ENCODE measurements at regions not wholly inside any gene's neighbourhood (a gene's known extent, or its start where the extent isn't known, plus 50 kb on each side); places are given as distances from the start of the nearest gene placed in this dataset.
"Not testable (repeated sequence)": the region's sequence is repeated elsewhere in the genome, so short reads cannot be mapped to it uniquely, and the experiment has no call there.

DNA sequence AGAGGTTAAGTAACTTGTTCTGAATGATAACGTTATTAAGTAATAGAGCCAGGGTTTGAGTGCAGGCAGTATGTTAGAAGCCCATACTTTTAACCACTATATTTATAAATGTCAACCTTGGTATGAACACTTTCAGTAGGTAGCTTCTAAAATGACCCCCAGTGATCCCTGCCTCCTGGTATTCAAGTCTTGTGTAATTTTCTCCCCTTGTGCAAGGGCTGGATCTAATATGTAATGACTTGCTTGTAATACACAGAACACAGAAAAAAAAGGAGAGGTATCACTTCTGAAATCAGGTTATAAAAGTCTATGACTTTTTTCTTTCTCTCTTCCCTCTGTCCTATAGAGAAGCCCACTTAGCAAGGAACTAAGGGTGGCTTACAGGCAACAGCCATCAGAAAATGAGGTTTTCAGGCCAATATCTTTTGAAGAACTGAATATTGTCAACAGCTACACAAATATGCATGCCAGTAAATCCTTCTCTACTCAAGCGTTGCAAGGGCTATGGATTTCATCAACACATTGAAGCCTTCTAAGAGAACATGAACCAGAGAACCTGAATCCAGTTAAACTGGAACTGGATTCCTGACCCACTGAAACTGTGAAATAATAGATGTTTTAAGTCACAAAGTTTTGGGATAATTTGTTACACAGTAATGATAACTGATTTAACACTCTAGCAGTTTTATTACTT is 712.3 kb downstream of the METTL15 start:
- no peak for DNase-seq (ENCODE audit: low read depth in 2 of 2)

DNA sequence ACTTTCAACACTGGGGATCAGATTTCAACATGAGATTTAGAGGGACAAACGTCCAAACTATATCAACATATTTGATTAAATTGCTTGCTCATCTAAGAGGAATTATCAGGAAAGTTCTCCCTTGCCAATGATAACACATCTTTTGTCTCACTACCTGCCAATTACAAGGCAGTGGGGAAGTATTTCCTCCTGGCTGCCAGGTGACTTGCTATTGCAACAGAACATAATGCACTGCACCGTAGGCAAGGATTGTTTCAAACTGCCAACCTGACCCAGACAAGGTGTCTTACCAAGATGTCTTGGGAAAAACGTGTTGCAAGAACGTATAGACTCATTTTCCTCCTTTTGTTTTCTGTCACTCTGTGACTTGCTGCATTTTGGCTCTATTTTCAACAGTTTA is 711.6 kb downstream of the METTL15 start:
- no peak for DNase-seq (ENCODE audit: low read depth in 2 of 2)

DNA sequence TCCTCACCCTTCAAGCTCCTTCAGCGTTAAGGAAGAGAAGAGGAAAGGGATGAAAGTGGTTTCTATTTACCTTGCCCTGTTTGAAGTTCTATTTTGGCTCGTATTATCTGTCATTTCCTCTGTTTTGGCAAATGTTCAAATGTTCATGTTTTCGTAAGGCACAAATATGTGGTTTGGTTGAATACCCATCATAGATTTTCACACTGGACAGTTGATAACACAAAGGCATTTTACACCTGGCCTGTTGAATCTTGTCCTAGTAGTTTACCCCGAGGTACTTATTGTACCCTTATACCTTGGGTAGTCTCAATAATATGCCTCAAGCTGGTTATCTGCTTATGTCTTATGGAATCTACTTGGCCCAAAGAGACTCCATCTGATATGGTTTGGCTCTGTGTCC is 706.9 kb downstream of the METTL15 start:
- no peak for DNase-seq (ENCODE audit: low read depth in 2 of 2)

DNA sequence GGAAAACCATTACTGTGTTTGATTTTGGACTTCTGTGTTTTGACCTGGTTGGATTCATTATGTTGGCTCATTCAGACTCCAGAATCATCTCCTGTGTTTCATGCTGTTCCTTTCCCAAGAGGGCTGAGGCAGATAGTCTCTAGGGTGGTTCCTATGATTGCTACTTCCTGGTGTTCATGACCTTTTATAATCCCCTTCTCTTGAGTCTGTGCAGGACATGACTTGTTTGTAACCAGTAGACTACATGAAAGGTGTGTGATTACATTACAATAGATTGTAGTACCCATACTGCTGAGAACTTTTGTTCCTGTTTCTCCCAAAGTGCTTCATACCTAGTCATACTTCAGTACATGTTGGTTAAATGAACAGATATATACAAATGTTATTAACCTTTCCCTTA is 700.6 kb downstream of the METTL15 start:
- no peak for DNase-seq (ENCODE audit: low read depth in 2 of 2)

DNA sequence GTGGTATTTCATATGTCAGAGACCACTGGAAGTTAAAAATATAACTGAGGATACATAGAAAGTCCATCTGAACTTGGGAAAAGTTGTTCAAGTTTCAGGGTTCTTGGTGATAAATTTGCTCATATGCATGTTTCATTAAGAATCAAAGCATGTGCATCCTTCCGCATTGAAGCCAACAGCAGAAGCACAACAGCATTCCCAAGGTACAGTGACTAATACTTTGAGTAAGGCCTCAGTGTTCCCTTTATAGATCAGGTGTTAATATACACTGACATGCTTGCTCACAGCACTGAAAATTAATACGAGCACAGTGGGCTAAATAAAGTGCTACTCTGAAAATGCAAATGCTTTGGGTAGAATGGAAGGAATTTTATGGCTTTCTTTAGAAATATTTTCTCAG is 691.1 kb downstream of the METTL15 start:
- DNase-seq (ENCODE audit: low read depth in 2 of 2): no peak

DNA sequence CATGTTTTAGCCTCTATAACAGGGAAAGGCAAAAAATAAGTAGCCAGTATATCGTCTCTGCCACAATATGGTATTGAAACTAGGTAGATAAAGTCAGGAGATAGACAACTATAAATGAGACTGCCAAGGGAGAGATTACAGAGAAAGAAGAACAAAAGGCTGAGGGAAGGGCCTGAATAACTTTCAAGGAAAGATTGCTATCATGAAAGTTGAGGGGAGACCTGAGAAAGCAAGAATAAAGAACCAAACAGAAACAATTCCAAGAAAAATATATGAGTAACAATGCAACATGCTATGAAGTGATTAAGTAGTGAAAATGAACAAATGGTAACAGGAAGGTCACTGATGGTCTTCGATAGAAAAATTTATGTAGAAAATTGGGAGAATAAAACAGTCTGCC is 690.1 kb downstream of the METTL15 start:
- DNase-seq (ENCODE audit: low read depth in 2 of 2): no peak

DNA sequence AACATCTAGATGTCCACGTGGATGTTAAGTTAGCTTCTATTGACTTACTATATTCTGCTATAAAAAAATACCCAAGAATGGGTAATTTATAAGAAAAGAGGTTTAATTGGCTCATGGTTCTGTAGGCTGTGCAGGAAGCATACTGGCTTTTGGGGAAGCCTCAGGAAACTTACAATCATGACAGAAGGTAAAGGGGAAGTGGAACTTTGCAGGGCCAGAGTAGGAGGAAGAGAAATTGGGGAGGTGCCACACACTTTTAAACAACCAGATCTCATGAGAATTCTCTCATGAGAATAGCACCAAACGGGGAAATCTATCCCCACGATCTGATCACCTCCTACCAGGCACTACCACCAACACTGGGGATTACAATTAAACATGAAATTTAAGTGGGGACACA is 689.3 kb downstream of the METTL15 start:
- no peak for DNase-seq (ENCODE audit: low read depth in 2 of 2)

DNA sequence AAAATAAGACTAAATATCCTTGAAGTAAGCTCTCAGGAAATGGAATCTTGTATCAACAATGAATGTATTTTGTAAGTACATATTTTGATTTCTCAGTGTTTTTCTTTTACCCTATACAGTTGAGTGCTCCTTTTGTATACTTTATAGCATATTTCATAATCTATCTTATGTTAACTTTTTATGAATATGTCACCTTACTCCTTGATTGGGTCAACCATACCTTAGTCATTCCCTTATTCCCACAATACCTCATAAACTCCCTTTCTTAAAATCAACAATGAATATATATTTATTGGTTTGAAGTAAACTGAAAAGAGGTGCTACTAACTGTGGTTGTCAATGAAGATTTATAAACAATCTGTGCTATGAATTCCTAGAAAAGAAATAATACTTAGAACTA is 686.2 kb downstream of the METTL15 start:
- no peak for DNase-seq (ENCODE audit: low read depth in 2 of 2)

DNA sequence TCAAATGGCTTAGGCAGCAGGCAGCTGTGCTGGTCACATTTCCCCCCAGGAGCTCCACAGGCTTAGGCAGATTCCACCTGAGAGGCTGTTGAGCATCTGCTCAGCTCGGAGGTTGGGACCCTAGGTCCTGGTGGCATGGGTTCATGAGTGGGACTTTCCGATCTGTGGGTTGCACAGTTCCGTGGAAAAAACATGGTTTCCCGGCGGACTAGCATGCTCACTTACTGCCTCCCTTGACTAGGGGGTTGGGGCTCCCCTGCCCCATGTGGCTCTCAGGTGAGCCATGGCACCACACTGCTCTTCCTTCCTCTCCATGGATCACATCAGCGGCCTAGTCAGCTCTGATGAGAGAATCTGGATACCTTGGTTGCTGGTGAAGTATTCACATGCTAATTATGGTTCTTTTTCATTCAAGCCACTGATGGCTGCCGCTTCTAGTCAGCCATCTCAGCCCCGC is 685.1 kb downstream of the METTL15 start:
- DNase-seq (ENCODE audit: low read depth in 2 of 2): no peak

DNA sequence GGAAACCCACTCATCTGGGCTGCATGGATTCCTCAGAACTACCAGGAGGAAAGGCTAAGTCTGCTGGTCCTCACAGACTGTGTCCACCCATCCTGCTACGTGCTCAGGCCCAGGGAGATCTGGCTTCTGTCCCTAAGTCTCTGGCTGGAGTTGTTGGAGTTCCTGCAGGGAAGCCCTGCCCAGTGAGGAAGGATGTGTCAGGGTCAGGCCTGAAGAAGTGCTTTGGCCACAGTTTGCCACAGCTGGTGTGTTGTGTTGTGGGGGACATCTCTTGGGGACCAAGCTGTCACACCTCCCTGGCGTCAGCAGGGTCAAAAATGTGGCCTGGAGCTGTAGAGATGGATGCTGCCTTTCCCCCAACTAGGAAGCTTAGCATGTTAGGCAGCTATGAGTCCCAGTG is 684.7 kb downstream of the METTL15 start:
- no peak for DNase-seq (ENCODE audit: low read depth in 2 of 2)

DNA sequence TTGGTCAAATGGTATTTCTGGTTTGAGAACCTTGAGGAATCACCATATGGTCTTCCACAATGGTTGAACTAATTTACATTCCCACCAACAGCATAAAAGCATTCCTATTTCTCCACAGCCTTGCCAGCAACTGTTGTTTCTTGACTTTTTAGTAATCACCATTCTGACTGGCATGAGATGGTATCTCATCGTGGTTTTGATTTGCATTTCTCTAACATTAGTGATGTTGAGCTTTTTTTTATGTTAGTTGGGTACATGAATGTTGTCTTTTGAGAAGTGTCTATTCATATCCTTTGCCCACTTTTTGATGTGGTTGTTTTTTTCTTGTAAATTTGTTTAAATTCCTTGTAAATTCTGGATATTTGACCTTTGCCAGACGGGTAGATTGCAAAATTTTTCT is 679.7 kb downstream of the METTL15 start:
- not testable (repeated sequence) for DNase-seq (ENCODE audit: low read depth in 2 of 2)

DNA sequence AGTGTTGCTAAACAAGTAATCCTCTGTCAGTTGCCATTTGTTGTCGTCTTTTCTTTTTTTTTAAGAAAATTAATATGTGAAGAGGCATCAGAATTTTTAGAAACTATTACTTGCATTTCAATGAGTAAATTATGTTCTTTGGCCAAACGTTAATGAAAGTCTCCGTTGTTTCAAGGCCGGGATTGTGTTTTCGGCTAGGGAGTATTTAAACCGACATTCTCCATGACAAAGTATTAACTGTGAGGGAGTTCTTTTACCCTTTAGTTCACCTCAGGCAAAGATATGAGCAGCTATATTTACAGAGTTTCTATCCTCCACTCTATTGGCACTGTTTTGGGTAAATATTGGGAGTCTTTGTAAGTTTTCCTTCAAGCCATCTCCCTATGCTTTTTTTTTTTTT is 668.9 kb downstream of the METTL15 start:
- no peak for DNase-seq (ENCODE audit: low read depth in 2 of 2)

DNA sequence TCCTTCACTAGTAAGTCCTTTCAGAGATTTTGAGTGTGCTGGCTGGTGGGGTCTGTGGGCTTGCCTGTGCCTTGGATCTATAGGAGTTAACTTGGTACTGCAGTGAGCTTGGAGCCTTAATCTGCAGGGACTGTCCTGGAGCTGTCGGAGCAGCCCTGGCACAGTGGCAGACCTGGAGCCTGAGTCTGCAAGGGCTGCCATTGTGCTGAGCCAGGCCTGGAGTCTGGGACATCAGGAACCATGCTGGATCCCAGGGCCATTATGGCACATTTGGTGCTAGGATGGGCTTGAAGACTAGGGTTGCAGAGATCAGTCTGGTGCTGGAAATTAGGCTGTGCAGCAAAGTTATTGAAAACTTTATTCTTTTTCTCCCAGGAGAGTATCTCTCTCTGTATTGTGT is 665.4 kb downstream of the METTL15 start:
- no peak for DNase-seq (ENCODE audit: low read depth in 2 of 2)

DNA sequence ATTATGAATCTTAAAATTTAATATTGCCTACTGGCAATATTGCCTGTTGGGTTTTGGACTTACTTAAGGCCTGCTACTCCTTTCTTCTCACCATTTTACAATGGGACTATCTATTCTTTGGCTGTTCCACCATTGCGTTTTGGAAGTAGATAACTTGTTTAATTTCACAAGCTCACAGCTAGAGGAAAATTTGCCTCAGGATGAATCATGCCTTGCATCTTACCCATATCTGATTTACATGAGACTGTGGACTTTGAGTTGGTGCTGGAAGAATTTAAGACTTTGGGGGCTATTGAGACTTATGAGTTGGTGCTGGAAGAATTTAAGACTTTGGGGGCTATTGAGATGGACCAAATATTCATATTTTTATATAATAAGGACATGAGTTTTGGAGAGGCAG is 662.6 kb downstream of the METTL15 start:
- no peak for DNase-seq (ENCODE audit: low read depth in 2 of 2)

DNA sequence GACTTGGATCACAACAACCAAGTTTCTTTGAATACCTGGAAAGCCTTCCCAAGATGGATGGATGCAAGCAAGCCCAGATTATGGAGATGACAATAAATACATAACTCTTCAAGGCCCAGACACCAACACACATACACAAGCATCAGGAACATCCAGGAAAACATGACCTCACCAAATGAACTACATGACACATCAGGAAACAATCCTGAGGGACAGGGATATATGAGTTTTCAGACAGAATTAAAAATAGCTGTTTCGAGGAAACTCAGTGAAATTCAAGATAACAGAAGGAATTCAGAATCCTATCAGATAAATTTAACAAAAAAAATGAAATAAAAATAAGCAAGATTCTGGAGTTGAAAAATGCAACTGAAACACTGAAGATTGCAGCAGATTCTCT is 659.4 kb downstream of the METTL15 start:
- DNase-seq (ENCODE audit: low read depth in 2 of 2): no peak

DNA sequence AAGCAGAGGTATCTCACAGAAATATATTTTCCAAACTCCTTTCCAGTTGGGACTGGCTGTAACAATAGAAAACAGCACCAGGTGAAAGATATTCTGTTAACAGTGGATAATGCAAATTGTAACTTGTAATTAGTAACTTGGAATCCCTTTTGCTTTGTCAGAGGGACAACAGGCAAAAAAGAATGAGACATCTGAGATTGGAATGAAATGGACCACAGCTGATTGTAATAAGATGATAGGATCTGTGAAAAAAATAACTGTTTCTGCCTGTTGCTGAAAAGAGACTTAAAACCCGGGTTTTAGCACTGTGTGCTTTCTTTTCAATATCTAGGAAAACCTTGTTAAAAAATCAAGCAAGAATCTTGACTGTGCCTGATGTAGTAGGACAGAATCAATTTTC is 655.7 kb downstream of the METTL15 start:
- no peak for DNase-seq (ENCODE audit: low read depth in 2 of 2)

DNA sequence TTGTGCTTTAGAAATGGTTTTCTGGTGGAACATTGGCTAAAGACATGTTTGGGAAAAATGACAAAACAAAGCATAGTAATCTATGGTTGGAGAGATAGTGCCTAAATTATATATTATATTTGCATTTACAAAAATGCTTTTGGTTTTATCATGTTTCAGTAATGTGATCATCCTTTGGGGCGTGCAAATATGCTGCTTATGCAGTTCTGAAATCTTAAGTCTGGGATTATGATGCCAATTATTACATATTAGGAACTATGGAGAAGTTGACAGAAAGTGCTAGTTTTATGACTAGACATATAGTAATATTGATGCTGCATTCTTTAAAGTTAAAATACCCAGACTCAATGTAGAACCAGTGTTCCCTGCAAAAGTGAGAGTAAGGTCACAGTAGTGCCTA is 655.0 kb downstream of the METTL15 start:
- no peak for DNase-seq (ENCODE audit: low read depth in 2 of 2)

DNA sequence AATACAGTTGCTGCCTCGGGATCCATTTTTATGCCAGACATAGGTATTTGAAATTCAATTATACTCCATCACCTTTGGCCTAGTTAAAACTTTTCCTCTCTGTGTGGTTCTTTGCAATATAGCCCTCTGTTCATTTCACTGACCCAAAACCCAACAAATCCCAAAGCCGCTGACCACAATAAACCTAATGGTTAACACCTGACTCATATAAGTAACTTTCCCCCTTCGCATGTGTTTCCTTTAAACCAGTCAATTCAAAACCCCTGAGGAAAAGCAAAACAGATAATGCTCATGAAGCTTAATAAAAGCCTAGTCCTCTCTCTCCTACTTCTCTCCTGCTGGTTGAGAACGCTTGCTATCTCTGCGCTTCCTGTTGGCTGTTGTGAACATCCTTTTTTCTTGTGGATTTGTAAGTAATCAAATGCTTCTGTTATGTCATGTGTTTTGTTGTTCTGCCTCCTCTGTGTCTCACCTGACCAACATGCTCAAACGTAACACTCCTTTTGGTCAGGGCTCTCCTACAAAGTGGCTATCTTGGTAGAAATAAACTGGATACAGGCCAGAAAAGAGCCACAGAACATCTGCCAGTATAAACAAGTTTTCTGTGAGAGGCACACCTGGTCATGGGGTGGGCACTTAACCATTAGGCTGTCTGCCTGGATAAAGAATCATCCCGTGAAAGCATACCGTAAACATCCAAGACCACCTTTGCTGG is 652.6 kb downstream of the METTL15 start:
- no peak for DNase-seq (ENCODE audit: low read depth in 2 of 2)

DNA sequence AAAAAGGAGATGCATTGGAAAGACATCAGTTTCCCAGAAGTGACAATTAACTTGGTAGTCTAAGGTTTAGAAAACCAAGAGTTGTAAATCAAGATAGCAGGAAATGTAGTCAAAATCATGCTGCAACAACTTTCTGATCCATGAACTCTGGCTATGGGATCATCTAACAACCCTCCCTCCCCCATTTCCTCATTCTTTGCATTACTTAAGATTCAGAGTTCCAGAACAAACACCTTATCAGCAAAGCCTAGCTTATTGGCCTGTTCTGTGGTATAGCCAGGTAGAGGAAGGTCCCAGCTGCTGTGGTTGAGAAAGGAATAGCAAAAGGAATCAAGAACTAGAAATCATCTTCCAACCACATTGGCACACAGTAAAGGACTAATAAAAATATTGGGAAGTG is 651.1 kb downstream of the METTL15 start:
- no peak for DNase-seq (ENCODE audit: low read depth in 2 of 2)

DNA sequence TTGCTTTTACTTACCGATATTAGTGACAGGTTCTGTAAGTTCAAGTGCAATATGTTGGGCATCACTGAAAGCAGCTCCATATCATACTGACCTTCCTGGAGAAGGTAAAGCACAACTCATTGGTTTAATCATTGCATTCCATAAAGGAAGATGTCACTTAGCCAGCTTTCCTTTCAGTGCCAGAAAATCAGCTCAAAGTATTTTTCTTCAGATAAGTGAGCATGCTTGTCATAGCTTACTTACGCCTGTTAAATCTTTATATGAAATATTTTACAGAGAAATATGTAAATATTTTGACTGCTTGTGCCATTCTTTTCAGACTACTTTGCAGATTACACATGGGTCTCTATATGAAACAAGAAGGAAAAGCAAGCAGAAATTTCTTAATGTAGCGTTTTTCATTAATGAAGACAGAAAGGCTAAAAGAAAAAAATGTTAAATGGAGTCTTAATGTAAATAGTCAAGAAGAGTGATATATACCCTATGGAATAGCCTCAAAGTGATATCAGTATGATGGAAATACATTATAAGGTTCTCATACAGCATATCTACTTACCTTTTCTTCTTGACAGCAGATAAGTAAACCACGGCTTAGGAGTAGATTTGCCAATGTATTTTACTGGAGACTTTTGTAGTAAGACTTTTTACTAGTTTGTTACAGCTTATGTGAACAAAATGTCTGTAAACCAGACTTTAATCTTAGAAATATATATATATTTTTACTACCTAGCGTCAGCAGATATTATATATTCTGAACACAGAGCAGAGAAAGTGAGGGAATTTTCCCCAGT is 649.7 kb downstream of the METTL15 start:
- no peak for DNase-seq (ENCODE audit: low read depth in 2 of 2)

DNA sequence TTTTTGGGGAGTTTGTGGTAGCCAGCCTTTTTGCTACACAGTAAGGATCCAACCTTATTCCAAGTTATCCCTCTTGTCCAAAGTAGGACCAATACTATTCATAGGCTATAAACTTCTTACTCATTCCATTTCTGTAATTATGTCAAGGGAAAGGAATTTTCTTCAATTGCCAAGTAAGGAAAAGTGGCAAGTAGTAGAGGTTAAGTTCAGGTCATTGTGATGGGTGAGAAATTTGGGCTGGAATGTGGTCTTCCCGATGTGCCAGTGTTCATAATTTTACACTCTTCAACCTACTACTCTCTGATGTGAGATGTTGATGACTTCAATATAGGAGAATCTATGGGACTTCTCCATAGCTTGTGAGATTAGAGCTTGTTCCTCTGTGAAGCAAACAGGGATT is 648.8 kb downstream of the METTL15 start:
- no peak for DNase-seq (ENCODE audit: low read depth in 2 of 2)

DNA sequence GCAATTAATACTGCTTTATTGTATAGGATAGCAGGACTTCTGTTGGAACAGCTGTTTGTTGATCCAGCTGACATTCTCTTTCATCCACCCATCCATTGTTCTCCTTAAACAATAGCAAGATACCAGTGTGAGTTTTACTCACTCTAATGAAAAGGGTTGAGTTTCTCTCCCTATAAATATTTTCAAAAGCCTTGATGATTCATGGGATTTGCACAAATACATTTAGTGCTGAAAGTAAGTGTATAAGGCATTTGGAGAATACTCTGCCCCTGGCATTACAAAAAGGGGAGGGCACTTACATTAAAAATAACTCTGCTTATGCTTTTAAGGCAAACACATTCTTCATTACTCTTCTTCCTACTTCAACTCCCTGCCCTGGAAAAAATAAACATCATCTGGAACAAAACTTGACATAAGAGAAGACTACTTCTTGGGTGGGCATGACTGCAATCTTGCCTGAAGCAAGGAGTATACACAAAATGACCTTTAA is 634.9 kb downstream of the METTL15 start:
- DNase-seq (ENCODE audit: low read depth in 2 of 2): no peak
